ENCODE measurements at regions not wholly inside any gene's neighbourhood (a gene's known extent, or its start where the extent isn't known, plus 50 kb on each side); places are given as distances from the start of the nearest gene placed in this dataset.

DNA sequence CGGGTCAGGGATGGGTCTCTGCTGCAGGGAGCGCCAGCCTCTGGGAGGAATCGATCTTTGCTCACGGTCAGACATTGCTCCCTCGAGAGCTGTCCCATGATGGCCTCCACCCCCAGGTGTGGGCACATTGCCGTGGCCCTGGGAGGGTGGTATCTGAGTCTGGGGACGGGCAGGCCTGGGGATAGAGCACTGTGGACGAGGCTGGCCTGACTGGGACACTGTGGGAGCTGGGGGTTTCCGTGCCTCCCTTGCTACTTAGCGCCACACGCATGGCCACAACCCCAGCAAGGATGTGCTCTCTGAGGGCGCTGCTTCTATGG, 55.7 kb downstream of the JAKMIP3 start:
- H3K9ac ChIP-seq (ENCODE audit: low read depth, low read length), result no peak overlapping the region
- TF ChIP-seq, protein P1, sequence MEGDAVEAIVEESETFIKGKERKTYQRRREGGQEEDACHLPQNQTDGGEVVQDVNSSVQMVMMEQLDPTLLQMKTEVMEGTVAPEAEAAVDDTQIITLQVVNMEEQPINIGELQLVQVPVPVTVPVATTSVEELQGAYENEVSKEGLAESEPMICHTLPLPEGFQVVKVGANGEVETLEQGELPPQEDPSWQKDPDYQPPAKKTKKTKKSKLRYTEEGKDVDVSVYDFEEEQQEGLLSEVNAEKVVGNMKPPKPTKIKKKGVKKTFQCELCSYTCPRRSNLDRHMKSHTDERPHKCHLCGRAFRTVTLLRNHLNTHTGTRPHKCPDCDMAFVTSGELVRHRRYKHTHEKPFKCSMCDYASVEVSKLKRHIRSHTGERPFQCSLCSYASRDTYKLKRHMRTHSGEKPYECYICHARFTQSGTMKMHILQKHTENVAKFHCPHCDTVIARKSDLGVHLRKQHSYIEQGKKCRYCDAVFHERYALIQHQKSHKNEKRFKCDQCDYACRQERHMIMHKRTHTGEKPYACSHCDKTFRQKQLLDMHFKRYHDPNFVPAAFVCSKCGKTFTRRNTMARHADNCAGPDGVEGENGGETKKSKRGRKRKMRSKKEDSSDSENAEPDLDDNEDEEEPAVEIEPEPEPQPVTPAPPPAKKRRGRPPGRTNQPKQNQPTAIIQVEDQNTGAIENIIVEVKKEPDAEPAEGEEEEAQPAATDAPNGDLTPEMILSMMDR (IDR thresholded peaks at IDR 0.05; ENCODE audit: borderline replicate concordance, extremely low read depth, low read length, poor library complexity, severe bottlenecking), result no peak
- TF ChIP-seq EZH2 (IDR thresholded peaks at IDR 0.05; ENCODE audit: borderline replicate concordance, low read depth, low read length, severe bottlenecking), result no peak
- no peaks in the 10 kb centered on the region for H3K36me3 ChIP-seq (ENCODE audit: insufficient read depth, low read length)
- H3K4me1 ChIP-seq (ENCODE audit: insufficient read depth, low read length), result no peaks in the 10 kb centered on the region
- no peak for ATAC-seq (ENCODE audit: insufficient read depth, low read depth)
- peaks cover 6% of the 10 kb centered on the region for H3K27me3 ChIP-seq (ENCODE audit: insufficient read depth, low read length, poor library complexity)
- no peak overlapping the region for H3K4me2 ChIP-seq (ENCODE audit: insufficient read depth, low read length)
- H3K27ac ChIP-seq (ENCODE audit: low read length), result no peak overlapping the region
- DNase-seq, result no peak
- no peaks in the 10 kb centered on the region for H3K9me3 ChIP-seq (ENCODE audit: insufficient read depth, low read length, severe bottlenecking)
- no peaks in the 10 kb centered on the region for H3K79me2 ChIP-seq (ENCODE audit: insufficient read depth, low read length)
- H3K4me3 ChIP-seq (ENCODE audit: low read depth in 1 of 2, low read length in 2 of 2), result no peak overlapping the region
- H2AFZ ChIP-seq (ENCODE audit: low read depth, low read length), result no peak overlapping the region
- H4K20me1 ChIP-seq (ENCODE audit: insufficient read depth, low read length), result no peaks in the 10 kb centered on the region; the same call in none of the 2 replicates

- DNase-seq (no peak), ATAC-seq (ENCODE audit: insufficient read depth, low read depth) (no peak)
- Histone ChIP-seq H3K27me3 (ENCODE audit: insufficient read depth, low read length, poor library complexity) (peaks cover 6% of the 10 kb centered on the region), H3K4me3 (ENCODE audit: low read depth in 1 of 2, low read length in 2 of 2) (no peak overlapping the region), H3K4me2 (ENCODE audit: insufficient read depth, low read length) (no peak overlapping the region), H3K36me3 (ENCODE audit: insufficient read depth, low read length) (no peaks in the 10 kb centered on the region), H2AFZ (ENCODE audit: low read depth, low read length) (no peak overlapping the region), H3K27ac (ENCODE audit: low read length) (no peak overlapping the region), H3K9me3 (ENCODE audit: insufficient read depth, low read length, severe bottlenecking) (no peaks in the 10 kb centered on the region), H3K9ac (ENCODE audit: low read depth, low read length) (no peak overlapping the region), H4K20me1 (ENCODE audit: insufficient read depth, low read length) (no peaks in the 10 kb centered on the region; the same call in none of the 2 replicates), H3K4me1 (ENCODE audit: insufficient read depth, low read length) (no peaks in the 10 kb centered on the region), H3K79me2 (ENCODE audit: insufficient read depth, low read length) (no peaks in the 10 kb centered on the region)
- TF ChIP-seq EZH2 (IDR thresholded peaks at IDR 0.05; ENCODE audit: borderline replicate concordance, low read depth, low read length, severe bottlenecking), result no peak
- TF ChIP-seq, protein P1 (IDR thresholded peaks at IDR 0.05; ENCODE audit: borderline replicate concordance, extremely low read depth, low read length, poor library complexity, severe bottlenecking), result no peak
Observed at GRCh38 chr10:132122097-132122861, 56.5 kb downstream of the JAKMIP3 start.

- no peak for DNase-seq
- Histone ChIP-seq H3K4me3 (ENCODE audit: low read depth in 1 of 2, low read length in 2 of 2) (no peak overlapping the region), H3K79me2 (ENCODE audit: insufficient read depth, low read length) (no peaks in the 10 kb centered on the region), H3K9me3 (ENCODE audit: insufficient read depth, low read length, severe bottlenecking) (no peaks in the 10 kb centered on the region), H3K4me2 (ENCODE audit: insufficient read depth, low read length) (no peak overlapping the region), H2AFZ (ENCODE audit: low read depth, low read length) (no peak overlapping the region), H4K20me1 (ENCODE audit: insufficient read depth, low read length) (no peaks in the 10 kb centered on the region; the same call in none of the 2 replicates), H3K36me3 (ENCODE audit: insufficient read depth, low read length) (no peaks in the 10 kb centered on the region), H3K4me1 (ENCODE audit: insufficient read depth, low read length) (no peaks in the 10 kb centered on the region), H3K27me3 (ENCODE audit: insufficient read depth, low read length, poor library complexity) (peaks cover 6% of the 10 kb centered on the region), H3K9ac (ENCODE audit: low read depth, low read length) (no peak overlapping the region), H3K27ac (ENCODE audit: low read length) (no peak overlapping the region)
- TF ChIP-seq EZH2 (IDR thresholded peaks at IDR 0.05; ENCODE audit: borderline replicate concordance, low read depth, low read length, severe bottlenecking), result no peak
- TF ChIP-seq, protein P1 (IDR thresholded peaks at IDR 0.05; ENCODE audit: borderline replicate concordance, extremely low read depth, low read length, poor library complexity, severe bottlenecking), result no peak
- ATAC-seq (ENCODE audit: insufficient read depth, low read depth), result no peak
Observed at GRCh38 chr10:132122939-132123445, 57.2 kb downstream of the JAKMIP3 start.

All from DND-41 (cell line).